IMR-90 (cell line): ENCODE measurements at regions not wholly inside any gene's neighbourhood (a gene's known extent, or its start where the extent isn't known, plus 50 kb on each side); places are given as distances from the start of the nearest gene placed in this dataset.

ENCODE experiments used
- BHLHE40 ChIP-seq: fragments of 150-350 bp; IDR thresholded peaks from 2 replicates; pipeline ENCODE4 v1.6.1; 2016; ENCODE audit warnings: mild to moderate bottlenecking, low read depth, low read length
- CEBPB ChIP-seq: IDR thresholded peaks from 2 replicates; pipeline ENCODE4 v1.6.1; 2012; ENCODE audit warnings: low read depth, low read length, improper control_type of control experiment
- MXI1 ChIP-seq: IDR thresholded peaks from 2 replicates; pipeline ENCODE4 v1.6.1; 2012; ENCODE audit warnings: low read depth, mild to moderate bottlenecking, low read length, moderate library complexity, borderline replicate concordance
- POLR2A ChIP-seq: IDR thresholded peaks from 2 replicates; pipeline ENCODE4 v1.6.1; 2012; ENCODE audit warnings: mild to moderate bottlenecking, low read depth, low read length
- SMC3 ChIP-seq: fragments of 150-350 bp; IDR thresholded peaks from 2 replicates; pipeline ENCODE4 v1.6.1; 2016; ENCODE audit warnings: low read depth, mild to moderate bottlenecking, antibody characterized with exemption, low read length, moderate library complexity
- TF ChIP-seq, protein P1 (sequence below): conservative IDR thresholded peaks from 2 replicates; pipeline ENCODE4 v1.5.1; 2012; ENCODE audit warnings: mild to moderate bottlenecking, low read depth, low read length, improper control_type of control experiment
- TF ChIP-seq, protein P2 (sequence below): fragments of 150-350 bp; IDR thresholded peaks from 2 replicates; pipeline ENCODE4 v1.6.1; 2016; ENCODE audit warnings: low read depth, mild to moderate bottlenecking, low read length, moderate library complexity, borderline replicate concordance

DNA sequence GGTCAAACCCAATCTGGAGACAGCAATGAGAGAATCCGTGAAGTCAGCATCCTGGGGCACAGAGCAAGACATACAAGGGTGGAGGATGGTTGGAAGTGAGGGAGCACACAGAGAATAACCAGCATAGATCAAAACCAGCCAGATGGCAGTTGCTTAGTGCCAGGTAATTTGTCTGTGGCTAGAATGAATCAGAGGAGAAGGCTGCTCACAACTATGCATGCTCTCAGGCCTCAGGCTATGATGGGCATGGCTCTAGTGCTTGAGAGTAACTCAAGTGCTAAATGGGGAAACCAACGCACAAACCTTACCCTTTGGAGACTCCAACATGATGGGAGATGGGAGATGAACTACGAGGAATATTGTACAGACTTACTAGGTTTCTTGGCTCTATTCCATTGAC is 160.8 kb downstream of the DMRT2 start:
- TF ChIP-seq, protein P1, sequence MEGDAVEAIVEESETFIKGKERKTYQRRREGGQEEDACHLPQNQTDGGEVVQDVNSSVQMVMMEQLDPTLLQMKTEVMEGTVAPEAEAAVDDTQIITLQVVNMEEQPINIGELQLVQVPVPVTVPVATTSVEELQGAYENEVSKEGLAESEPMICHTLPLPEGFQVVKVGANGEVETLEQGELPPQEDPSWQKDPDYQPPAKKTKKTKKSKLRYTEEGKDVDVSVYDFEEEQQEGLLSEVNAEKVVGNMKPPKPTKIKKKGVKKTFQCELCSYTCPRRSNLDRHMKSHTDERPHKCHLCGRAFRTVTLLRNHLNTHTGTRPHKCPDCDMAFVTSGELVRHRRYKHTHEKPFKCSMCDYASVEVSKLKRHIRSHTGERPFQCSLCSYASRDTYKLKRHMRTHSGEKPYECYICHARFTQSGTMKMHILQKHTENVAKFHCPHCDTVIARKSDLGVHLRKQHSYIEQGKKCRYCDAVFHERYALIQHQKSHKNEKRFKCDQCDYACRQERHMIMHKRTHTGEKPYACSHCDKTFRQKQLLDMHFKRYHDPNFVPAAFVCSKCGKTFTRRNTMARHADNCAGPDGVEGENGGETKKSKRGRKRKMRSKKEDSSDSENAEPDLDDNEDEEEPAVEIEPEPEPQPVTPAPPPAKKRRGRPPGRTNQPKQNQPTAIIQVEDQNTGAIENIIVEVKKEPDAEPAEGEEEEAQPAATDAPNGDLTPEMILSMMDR: no peak
- no peak for TF ChIP-seq CEBPB
- TF ChIP-seq SMC3: no peak
- TF ChIP-seq BHLHE40: no peak
- no peak for TF ChIP-seq POLR2A
- no peak for TF ChIP-seq MXI1
- TF ChIP-seq, protein P2, sequence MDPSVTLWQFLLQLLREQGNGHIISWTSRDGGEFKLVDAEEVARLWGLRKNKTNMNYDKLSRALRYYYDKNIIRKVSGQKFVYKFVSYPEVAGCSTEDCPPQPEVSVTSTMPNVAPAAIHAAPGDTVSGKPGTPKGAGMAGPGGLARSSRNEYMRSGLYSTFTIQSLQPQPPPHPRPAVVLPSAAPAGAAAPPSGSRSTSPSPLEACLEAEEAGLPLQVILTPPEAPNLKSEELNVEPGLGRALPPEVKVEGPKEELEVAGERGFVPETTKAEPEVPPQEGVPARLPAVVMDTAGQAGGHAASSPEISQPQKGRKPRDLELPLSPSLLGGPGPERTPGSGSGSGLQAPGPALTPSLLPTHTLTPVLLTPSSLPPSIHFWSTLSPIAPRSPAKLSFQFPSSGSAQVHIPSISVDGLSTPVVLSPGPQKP: no peak
